Right renal pelvis (tissue), 4 donors: ENCODE measurements at regions not wholly inside any gene's neighbourhood (a gene's known extent, or its start where the extent isn't known, plus 50 kb on each side); places are given as distances from the start of the nearest gene placed in this dataset.
"Not testable (repeated sequence)": the region's sequence is repeated elsewhere in the genome, so short reads cannot be mapped to it uniquely, and the experiment has no call there.

ENCODE experiments used
- DNase-seq, 4 donors: peaks; one replicate each; pipeline ENCODE4 v3.0.0-alpha.2; 2013; ENCODE audit warnings: low read depth in 4 of 4, low spot score in 3 of 4, missing footprints in 1 of 4

- DNase-seq, result no peak
Measured at GRCh38 chr21:14903172-14903865, 161.5 kb downstream of the NRIP1 start.

- no peak for DNase-seq
Measured at GRCh38 chr21:14901482-14901958, 163.3 kb downstream of the NRIP1 start.

- no peak for DNase-seq
Measured at GRCh38 chr21:14900611-14901010, 164.2 kb downstream of the NRIP1 start.

GRCh38 chr21:14900058-14900457 is 164.7 kb downstream of the NRIP1 start:
- DNase-seq, result no peak

GRCh38 chr21:14895792-14896191 is 169.0 kb downstream of the NRIP1 start:
- DNase-seq, result no peak

- DNase-seq, result no peak
Measured at GRCh38 chr21:14890141-14890540, 174.7 kb downstream of the NRIP1 start.

GRCh38 chr21:14889080-14889810 is 175.6 kb downstream of the NRIP1 start:
- no peak for DNase-seq

- DNase-seq, result no peak
Measured at GRCh38 chr21:14888202-14888601, 176.6 kb downstream of the NRIP1 start.

GRCh38 chr21:14886001-14886400 is 178.8 kb downstream of the NRIP1 start:
- no peak for DNase-seq

GRCh38 chr21:14883351-14883750 is 181.4 kb downstream of the NRIP1 start:
- DNase-seq, result no peak

GRCh38 chr21:14882545-14882944 is 182.3 kb downstream of the NRIP1 start:
- not testable (repeated sequence) for DNase-seq

GRCh38 chr21:14881863-14882499 is 182.8 kb downstream of the NRIP1 start:
- DNase-seq, result no peak

- no peak for DNase-seq
Measured at GRCh38 chr21:14880922-14881321, 183.9 kb downstream of the NRIP1 start.

GRCh38 chr21:14879458-14879857 is 185.3 kb downstream of the NRIP1 start:
- DNase-seq, result no peak

GRCh38 chr21:14878971-14879370 is 185.8 kb downstream of the NRIP1 start:
- no peak for DNase-seq

GRCh38 chr21:14877581-14878228 is 187.1 kb downstream of the NRIP1 start:
- no peak for DNase-seq

- no peak for DNase-seq
Measured at GRCh38 chr21:14876524-14876840, 188.3 kb downstream of the NRIP1 start.

- DNase-seq, result no peak
Measured at GRCh38 chr21:14875704-14876523, 188.9 kb downstream of the NRIP1 start.

- no peak for DNase-seq
Measured at GRCh38 chr21:14875186-14875585, 189.6 kb downstream of the NRIP1 start.

- DNase-seq, result no peak
Measured at GRCh38 chr21:14874379-14874778, 190.4 kb downstream of the NRIP1 start.
